Upper lobe of right lung (tissue), 1 donor: ENCODE measurements at regions not wholly inside any gene's neighbourhood (a gene's known extent, or its start where the extent isn't known, plus 50 kb on each side); places are given as distances from the start of the nearest gene placed in this dataset.

ENCODE experiments used
- ATAC-seq: fragments of 200-7000 bp; cut with Tn5 transposase; one replicate; pipeline ENCODE4 v1.9.1; 2020; ENCODE audit warnings: mild to moderate bottlenecking, moderate library complexity
- DNase-seq: peaks from one replicate; pipeline ENCODE4 v3.0.0-alpha.2; 2020
- H3K27ac ChIP-seq: fragments of 200-600 bp; one replicate; pipeline ENCODE4 v1.8.0; 2022
- H3K27me3 ChIP-seq: fragments of 200-600 bp; one replicate; pipeline ENCODE4 v1.8.0; 2022; ENCODE audit warnings: mild to moderate bottlenecking
- H3K36me3 ChIP-seq: fragments of 200-600 bp; one replicate; pipeline ENCODE4 v1.8.0; 2022
- H3K4me1 ChIP-seq: fragments of 200-600 bp; one replicate; pipeline ENCODE4 v1.8.0; 2022
- H3K4me3 ChIP-seq: fragments of 200-600 bp; one replicate; pipeline ENCODE4 v1.8.0; 2022; ENCODE audit warnings: mild to moderate bottlenecking
- H3K9me3 ChIP-seq: fragments of 200-600 bp; one replicate; pipeline ENCODE4 v1.8.0; 2022
- intact Hi-C: fragments of 100-400 bp; cut with DNase I; formaldehyde crosslinking; loops from one replicate; pipeline ENCODE4 v1.11.0; 2022
- TF ChIP-seq, protein P1 (sequence below): fragments of 200-600 bp; IDR thresholded peaks from one replicate; pipeline ENCODE4 v1.8.0; 2022; ENCODE audit warnings: antibody characterized with exemption
- donor health status: DM: no; HTN: yes; CAD: no; lungs with severe emphysema.

DNA sequence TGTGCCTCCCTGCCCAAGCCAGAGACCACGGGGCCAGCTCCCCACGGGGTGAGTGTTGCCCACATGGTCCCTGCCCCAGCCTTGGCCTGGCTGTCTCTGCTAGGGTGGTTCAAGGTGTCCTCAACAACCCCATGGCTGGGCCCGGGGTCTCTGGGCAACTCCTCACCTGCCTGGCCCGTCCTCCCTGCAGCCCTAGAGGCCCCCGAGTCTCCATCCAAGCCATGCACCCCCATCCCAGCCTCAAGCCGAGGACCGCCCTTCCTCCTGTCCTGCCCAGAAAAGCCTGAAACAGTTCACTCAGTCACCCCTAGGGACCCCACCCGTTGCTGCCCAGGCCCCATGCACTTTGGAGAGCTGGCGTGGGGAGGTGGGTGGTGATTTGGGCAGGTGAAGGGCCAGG lies 120.9 kb downstream of the FAM53A start:
- Histone ChIP-seq H3K4me1 (no peaks in the 10 kb centered on the region), H3K36me3 (no peaks in the 10 kb centered on the region), H3K27me3 (peaks cover 68% of the 10 kb centered on the region), H3K4me3 (no peak overlapping the region), H3K9me3 (no peaks in the 10 kb centered on the region), H3K27ac (no peak overlapping the region)
- DNase-seq (no peak), ATAC-seq (no peak)
- TF ChIP-seq, protein P1, sequence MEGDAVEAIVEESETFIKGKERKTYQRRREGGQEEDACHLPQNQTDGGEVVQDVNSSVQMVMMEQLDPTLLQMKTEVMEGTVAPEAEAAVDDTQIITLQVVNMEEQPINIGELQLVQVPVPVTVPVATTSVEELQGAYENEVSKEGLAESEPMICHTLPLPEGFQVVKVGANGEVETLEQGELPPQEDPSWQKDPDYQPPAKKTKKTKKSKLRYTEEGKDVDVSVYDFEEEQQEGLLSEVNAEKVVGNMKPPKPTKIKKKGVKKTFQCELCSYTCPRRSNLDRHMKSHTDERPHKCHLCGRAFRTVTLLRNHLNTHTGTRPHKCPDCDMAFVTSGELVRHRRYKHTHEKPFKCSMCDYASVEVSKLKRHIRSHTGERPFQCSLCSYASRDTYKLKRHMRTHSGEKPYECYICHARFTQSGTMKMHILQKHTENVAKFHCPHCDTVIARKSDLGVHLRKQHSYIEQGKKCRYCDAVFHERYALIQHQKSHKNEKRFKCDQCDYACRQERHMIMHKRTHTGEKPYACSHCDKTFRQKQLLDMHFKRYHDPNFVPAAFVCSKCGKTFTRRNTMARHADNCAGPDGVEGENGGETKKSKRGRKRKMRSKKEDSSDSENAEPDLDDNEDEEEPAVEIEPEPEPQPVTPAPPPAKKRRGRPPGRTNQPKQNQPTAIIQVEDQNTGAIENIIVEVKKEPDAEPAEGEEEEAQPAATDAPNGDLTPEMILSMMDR, result no peak
- intact Hi-C loops, result no loop called here

DNA sequence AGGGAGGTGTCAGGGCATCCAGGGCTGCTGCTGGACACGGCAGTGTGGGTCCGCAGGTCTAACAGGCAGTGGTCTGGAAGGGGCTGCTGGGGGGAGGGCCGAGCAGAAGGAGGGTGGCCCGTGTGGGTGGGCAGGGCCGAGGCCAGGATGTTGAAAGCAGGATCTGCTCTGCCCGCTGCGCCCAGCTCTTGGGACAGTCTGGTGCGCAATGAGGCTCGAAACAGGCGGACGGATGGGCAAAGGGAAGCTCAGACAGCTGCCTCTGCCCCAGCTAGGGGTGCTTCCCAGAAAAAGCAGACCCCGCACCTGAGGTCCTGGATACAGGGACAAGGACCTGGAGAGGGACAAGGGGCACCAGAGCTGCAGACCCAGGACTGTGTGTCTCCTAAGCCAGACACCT lies 121.3 kb downstream of the FAM53A start:
- no peaks in the 10 kb centered on the region for H3K9me3 ChIP-seq
- intact Hi-C loops, result no loop called here
- no peaks in the 10 kb centered on the region for H3K36me3 ChIP-seq
- TF ChIP-seq, protein P1, result no peak
- no peaks in the 10 kb centered on the region for H3K4me1 ChIP-seq
- ATAC-seq (no peak), DNase-seq (no peak)
- H3K27ac ChIP-seq, result no peak overlapping the region
- no peak overlapping the region for H3K4me3 ChIP-seq
- H3K27me3 ChIP-seq, result peaks cover 72% of the 10 kb centered on the region

DNA sequence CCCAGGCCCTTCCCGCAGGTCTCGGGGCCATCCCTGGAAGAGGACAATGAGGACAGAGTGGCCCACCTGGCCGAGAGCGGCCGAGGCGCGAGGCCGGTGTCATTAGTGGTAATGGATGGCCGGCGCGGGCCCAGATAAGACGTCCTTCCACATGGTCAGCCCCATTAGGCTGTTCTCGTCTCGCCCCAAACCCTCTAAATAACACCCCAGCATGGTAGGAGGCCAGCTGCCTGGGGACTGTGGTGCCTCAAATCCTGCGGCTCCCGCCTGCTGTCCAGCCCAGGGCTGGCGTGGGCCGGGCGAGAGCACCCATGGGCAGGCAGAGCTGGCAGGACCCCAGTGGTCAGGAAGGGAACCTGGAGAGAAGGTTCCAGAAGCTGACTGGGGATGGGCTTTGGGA lies 121.7 kb downstream of the FAM53A start:
- H3K4me1 ChIP-seq, result no peaks in the 10 kb centered on the region
- ATAC-seq (no peak), DNase-seq (no peak)
- H3K36me3 ChIP-seq, result no peaks in the 10 kb centered on the region
- H3K4me3 ChIP-seq, result no peak overlapping the region
- TF ChIP-seq, protein P1, result no peak
- peaks cover 74% of the 10 kb centered on the region for H3K27me3 ChIP-seq
- intact Hi-C loops, result no loop called here
- no peaks in the 10 kb centered on the region for H3K9me3 ChIP-seq
- H3K27ac ChIP-seq, result no peak overlapping the region

DNA sequence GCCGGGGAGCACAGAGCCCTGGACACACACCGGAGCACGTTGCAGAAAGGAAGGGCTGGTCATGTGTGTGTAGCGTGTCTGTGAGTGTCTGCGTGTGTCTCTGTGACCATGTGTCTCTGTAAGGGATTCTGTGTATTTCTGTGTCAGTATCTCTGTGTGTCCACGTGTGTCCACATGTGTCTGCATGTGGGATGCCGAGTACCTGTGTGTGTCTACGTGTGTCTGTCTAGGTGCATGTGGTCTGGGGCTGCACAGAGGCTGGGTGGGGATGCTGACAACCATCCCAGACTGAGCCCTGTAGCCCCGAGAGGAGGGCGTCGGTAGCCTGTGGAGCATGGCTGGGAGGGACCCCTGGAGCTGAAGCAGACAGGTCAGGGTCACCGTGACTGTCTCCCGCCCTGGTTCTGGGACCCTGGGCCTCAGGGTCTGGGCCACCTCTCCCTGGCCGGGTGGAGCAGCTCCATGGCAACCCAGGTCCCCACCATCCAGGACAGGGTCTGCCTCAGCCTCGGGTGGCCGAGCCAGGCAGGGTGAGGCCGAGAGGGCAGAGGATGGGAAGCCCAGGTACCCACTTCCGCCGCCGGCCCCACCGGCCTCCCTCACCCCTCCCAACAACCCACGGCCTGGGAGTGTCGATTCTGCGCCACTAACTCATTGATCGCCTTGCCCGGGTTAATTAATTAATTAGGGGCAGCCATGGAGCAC lies 122.7 kb downstream of the FAM53A start:
- TF ChIP-seq, protein P1, result no peak
- intact Hi-C loops, result no loop called here
- Histone ChIP-seq H3K27ac (no peak overlapping the region), H3K27me3 (peaks cover 73% of the 10 kb centered on the region), H3K36me3 (no peaks in the 10 kb centered on the region), H3K9me3 (no peaks in the 10 kb centered on the region), H3K4me1 (no peaks in the 10 kb centered on the region), H3K4me3 (no peak overlapping the region)
- no peak for DNase-seq
- no peak for ATAC-seq

DNA sequence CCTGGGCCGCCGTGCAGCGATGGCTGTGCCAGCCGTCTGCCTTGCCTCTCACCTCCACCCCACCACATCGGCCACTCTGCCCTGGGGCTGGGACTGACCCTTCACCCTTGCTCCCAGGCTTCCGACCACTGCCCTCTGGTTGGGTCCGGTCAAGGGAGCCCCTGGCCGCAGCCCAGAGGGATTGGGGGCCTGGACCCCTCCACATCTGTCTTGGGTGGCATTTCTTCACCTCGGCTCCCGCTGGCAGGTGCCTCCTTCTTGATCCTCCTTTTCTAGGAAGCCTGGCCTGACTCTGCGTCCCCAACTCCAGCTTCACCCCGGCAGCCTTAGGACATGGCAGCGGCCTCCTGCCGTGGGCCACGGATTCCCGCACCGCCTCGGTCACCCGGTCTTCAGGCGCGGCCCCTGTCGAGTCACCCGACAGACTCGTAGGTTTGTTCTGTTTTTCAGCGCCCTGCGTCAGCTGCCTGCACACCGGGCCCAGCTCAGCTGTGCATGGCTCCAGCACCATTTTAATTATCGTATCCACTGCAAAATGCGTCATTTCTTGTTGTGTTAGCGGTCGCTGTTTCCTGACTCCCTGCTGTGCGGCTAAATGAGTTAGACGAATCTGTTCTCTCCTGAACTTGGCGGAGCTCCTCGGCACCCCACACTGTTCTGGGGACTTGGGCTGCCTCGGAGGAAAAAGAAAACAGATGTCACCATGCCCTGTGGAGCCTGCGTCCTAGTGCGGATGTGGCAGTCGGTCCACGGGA lies 124.0 kb downstream of the FAM53A start:
- intact Hi-C loops, result no loop called here
- DNase-seq, result no peak
- Histone ChIP-seq H3K36me3 (no peaks in the 10 kb centered on the region), H3K4me1 (no peaks in the 10 kb centered on the region), H3K27me3 (peaks cover 67% of the 10 kb centered on the region), H3K9me3 (no peaks in the 10 kb centered on the region), H3K4me3 (no peak overlapping the region), H3K27ac (no peak overlapping the region)
- no peak for ATAC-seq
- TF ChIP-seq, protein P1, result no peak
